NB4 (cell line): ENCODE measurements at regions not wholly inside any gene's neighbourhood (a gene's known extent, or its start where the extent isn't known, plus 50 kb on each side); places are given as distances from the start of the nearest gene placed in this dataset.

Experiments
- CTCF ChIP-seq: IDR thresholded peaks from one replicate; pipeline ENCODE4 v1.5.1; 2012; ENCODE audit warnings: low read depth, low read length
- POLR2A ChIP-seq: IDR thresholded peaks from 2 replicates; pipeline ENCODE4 v1.6.1; 2011; ENCODE audit warnings: mild to moderate bottlenecking; ENCODE audit not compliant: insufficient read length; ENCODE audit errors: extremely low read depth

- no peak for TF ChIP-seq POLR2A
- TF ChIP-seq CTCF = no peak
These were observed 1206.0 kb downstream of the OLFM4 start for GRCh38 chr13:54234607-54235006.
